ENCODE measurements at regions not wholly inside any gene's neighbourhood (a gene's known extent, or its start where the extent isn't known, plus 50 kb on each side); places are given as distances from the start of the nearest gene placed in this dataset.

GRCh38 chr22:19663821-19664355 lies 50.4 kb upstream of the SEPTIN5 start:
- DNase-seq, result no peak

GRCh38 chr22:19664406-19664805 lies 49.9 kb upstream of the SEPTIN5 start:
- no peak for DNase-seq
